HG02642 (cell line): ENCODE measurements at regions not wholly inside any gene's neighbourhood (a gene's known extent, or its start where the extent isn't known, plus 50 kb on each side); places are given as distances from the start of the nearest gene placed in this dataset.
"Not testable (repeated sequence)": the region's sequence is repeated elsewhere in the genome, so short reads cannot be mapped to it uniquely, and the experiment has no call there.

Experiments
- ATAC-seq: cut with Tn5 transposase; IDR thresholded peaks from one replicate; pipeline ENCODE4 v1.9.1; 2021; ENCODE audit warnings: mild to moderate bottlenecking; ENCODE audit not compliant: unreplicated experiment, poor library complexity

- no peak for ATAC-seq
These were observed 267.0 kb downstream of the PTH2R start for GRCh38 chr2:208673631-208674030.

GRCh38 chr2:208674919-208675318 lies 268.3 kb downstream of the PTH2R start:
- ATAC-seq: no peak

- not testable (repeated sequence) for ATAC-seq
These were observed 279.3 kb downstream of the PTH2R start for GRCh38 chr2:208685929-208686328.

DNA sequence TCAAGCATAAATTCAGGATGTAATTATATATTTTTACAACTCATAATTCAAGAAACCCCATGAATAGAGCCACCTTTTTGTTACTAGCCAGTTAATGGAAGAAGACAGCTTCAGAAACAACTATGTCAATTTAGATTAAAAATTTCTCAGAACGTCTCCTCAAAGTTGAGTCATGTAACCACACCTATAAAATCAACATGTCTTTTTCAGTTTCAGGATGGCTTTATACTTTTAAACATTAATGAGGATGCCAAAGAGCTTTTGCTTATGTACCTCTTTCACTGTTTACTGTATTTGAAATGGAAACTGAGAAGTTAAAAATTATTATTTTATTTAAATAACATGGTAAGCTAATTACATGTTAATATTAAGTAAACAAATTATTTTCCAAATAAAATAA lies 280.1 kb downstream of the PTH2R start:
- no peak for ATAC-seq

- not testable (repeated sequence) for ATAC-seq
These were observed 281.1 kb downstream of the PTH2R start for GRCh38 chr2:208687720-208688119.

DNA sequence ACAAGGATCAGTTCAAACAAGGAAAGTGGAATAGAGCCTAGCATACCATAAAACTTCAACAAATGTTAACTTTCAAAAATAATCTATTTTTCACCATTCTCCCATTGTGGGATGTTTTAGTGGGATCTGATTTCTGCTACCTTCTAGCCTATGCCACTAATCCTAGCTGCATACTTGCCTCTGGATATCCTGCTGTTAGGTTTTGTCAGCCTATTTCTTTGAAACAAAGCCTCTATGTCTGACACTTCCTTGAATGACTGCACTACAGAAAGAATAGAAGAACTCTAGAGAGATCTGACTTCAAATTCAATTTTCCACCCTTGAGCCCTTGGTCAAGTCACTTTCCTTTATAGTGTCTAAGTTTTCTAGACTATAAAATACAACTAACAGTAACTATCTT lies 291.5 kb downstream of the PTH2R start:
- ATAC-seq: no peak

- no peak for ATAC-seq
These were observed 301.9 kb downstream of the PTH2R start for GRCh38 chr2:208708486-208708885.

DNA sequence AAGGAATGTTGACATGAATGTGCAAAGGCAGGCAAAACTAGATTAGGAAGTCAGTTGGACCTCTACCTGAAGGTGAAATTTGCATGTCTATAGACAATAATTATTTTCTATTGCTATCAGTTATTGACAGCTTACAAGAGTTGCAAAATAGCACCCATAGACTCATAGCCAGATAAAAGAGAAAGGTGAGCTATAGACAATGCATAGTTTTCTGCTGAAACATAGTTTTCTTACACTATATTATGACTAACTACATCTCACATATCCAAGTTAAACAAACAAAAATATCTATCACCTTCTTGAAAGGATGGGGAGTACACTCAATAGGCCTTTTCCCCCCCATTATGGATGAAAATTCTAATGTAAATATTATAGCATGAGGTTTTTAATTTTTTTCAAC lies 305.0 kb downstream of the PTH2R start:
- ATAC-seq: no peak

DNA sequence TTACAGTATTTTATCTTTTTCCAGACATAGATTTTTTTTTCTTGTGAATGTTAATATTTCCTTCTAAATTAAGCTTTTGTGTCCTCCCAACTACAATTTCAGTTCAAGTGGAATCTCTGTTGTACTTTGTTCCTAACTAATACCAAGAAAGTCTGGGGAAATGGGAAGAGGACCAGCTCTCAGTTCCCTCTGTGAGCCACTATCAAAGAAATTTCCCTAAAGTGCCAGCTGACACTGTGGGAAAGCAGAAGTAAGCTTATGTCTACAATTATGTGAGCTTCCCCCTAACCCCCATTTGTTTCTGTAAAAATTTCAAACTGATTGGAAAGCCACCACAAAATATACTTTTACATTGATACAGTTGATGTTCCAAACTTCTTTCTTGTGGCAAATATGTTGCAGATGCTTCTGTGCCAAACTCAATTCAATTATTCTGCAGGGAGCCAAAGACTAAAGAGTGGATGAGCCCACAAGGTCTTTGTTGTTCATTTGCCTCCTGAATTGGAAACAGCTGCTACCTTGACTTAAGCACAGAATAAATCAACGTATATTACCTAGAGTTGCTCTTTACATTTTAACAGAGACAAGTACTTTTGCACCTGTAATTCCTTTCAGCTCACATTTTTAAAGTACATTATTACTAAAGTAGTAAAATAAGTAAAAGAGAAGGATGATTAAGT lies 306.6 kb downstream of the PTH2R start:
- ATAC-seq: no peak

- ATAC-seq: no peak
These were observed 312.2 kb downstream of the PTH2R start for GRCh38 chr2:208718828-208719227.

DNA sequence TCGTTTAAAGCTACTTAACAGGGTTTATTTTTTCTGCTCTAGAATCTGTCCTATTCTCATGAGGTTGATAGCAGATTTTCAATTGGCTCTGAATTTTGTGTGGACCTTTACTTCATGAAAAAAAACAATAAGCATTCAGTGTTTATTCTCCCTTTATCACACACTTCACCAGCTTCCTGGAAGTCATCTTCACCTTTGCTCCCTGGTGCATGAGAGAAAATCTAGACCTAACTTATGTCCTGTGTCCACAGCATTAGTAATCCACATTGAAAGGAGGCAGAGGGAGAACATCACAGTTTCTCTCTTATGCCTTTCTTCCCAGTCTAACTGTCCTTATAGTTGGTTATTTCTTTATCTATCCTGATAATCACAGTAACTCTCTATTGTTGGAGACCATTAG lies 316.1 kb downstream of the PTH2R start:
- ATAC-seq: no peak

DNA sequence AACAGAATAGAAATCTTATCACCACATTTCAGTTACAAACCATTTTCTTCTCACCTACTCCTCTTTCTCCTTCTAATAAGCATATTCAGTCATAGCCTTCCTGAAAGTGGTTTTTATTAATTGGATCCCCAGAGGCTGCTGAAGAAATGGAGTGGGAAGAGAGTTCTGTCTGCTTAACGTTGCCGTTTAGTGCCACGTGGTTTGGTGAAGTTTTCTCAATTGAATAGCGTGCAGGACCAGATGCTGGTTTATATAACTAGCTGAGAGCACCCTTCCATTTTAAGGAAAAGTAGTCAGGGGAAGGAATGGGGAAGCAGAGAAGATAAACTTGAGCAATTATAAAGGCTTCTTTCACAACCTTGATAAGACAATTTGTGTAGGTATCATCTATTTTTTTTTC lies 318.7 kb downstream of the PTH2R start:
- ATAC-seq: no peak

- no peak for ATAC-seq
These were observed 319.6 kb downstream of the PTH2R start for GRCh38 chr2:208726242-208726641.

- not testable (repeated sequence) for ATAC-seq
These were observed 345.2 kb downstream of the PTH2R start for GRCh38 chr2:208751663-208752415.

DNA sequence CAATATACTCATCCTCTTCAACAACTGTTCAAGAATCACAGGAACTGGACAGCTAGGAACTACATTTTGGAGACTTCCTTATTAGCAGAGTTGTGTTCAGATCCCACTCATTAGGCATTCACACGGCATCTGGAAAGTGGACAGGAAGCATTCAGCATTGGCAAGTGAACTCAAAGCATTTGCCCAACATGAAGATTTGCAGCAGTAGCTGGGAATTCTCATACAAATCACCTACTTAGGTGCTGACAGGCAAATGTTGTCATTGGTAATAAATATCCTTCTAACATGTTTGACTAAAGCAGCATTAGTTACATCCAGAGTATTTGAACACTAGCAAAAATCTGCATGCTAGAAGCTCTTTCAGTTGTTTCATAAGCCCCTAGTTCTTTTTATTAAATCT lies 350.8 kb downstream of the PTH2R start:
- no peak for ATAC-seq

DNA sequence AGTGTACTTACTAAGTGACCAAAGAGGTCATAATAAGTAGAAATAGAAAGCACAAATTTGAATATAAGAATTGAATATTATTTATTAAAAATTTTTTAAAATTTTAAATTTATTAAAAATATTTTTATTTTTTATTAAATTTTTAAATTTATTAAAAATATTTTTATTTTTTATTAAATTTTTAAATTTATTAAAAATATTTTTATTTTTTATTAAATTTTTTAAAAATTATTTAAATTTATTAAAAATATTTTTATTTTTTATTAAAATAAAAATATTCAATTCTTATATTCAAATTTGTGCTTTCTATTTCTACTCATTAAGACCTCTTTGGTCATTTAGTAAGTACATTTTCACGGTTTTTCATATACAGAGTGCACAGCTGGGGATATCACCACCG lies 366.5 kb downstream of the PTH2R start:
- ATAC-seq: not testable (repeated sequence)

- ATAC-seq: no peak
These were observed 374.6 kb downstream of the PTH2R start for GRCh38 chr2:208781166-208781565.

GRCh38 chr2:208782097-208782496 lies 375.5 kb downstream of the PTH2R start:
- no peak for ATAC-seq

GRCh38 chr2:208783184-208783583 lies 376.6 kb downstream of the PTH2R start:
- ATAC-seq: no peak

GRCh38 chr2:208784774-208785173 lies 378.2 kb downstream of the PTH2R start:
- not testable (repeated sequence) for ATAC-seq

GRCh38 chr2:208791257-208791656 lies 384.7 kb downstream of the PTH2R start:
- ATAC-seq: no peak

GRCh38 chr2:208792766-208793165 lies 386.2 kb downstream of the PTH2R start:
- ATAC-seq: no peak
